Activated CD8-positive, alpha-beta memory T cell treated with anti-CD3 and anti-CD28 coated beads, Interleukin-2, amount 50 U/mL, for 24 hours (primary cell): ENCODE measurements at regions not wholly inside any gene's neighbourhood (a gene's known extent, or its start where the extent isn't known, plus 50 kb on each side); places are given as distances from the start of the nearest gene placed in this dataset.
"Not testable (repeated sequence)": the region's sequence is repeated elsewhere in the genome, so short reads cannot be mapped to it uniquely, and the experiment has no call there.

ENCODE experiments used
- DNase-seq: peaks from one replicate; pipeline ENCODE4 v3.0.0-alpha.2; 2020; ENCODE audit errors: extremely low read depth

DNA sequence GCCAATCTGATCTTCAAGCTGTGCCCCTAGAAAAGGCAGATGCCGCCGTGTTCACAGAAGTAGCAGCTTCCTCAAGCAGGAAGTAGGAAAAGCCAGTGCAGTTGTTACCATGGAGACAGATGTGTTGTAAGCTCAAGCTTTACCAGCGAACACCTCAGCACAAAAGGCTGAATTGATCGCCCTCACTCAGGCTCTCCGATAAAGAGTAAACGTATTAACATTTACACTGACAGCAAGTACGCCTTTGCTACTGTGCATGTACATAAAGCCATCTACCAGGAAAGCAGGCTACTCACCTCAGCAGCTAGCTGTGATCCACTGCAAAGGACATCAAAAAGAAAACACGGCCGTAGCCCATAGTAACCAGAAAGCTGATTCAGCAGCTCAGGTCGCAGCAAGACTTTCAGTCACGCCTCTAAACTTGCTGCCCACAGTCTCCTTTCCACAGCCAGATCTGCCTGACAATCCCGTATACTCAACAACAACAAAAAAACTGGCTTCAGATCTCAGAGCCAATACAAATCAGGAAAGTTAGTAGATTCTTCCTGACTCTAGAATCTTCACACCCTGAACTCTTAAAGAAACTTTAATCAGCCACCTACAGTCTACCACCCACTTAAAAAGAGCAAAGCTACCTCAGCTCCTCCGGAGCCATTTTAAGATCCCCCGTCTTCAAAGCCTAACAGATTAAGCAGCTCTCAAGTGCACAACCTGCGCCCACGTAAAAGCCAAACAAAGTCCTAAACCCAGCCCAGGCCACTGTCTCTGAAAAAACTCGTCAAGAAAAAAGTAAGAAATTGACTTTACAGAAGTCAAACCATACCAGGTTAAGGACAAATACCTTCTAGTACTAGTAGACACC is 160.0 kb downstream of the DEFB131A start:
- not testable (repeated sequence) for DNase-seq

DNA sequence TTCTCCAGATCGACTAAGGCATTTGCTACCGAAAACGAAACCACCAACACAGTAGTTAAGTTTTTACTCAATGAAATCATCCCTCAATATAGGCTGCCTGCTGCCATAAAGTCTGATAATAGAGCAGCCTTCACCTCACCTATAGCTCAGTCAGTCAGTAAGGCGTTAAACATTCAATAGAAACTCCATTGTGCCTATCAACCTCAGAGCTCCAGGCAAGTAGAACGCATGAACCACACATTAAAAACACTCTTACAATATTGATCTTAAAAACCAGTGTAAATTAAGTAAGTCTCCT is 160.6 kb downstream of the DEFB131A start:
- DNase-seq, result not testable (repeated sequence)

DNA sequence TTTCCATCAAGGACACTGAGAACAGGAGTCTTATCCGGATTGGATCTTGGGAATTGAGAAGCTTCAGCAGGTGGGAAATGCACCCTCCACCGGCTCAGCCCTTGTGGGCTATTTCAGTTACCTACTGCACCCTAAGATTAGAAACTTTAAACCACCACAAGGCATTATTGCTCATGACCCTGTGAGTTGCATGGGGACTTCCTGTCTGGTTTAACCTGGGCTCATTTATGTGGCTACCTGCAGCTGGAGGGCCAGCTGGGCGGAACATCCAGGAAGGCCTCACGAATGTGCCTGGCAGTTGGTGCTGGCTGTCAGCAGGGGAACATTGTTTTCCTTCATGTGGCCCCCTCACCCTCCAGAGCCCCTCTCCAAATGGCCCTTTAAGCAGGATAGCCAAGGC is 164.1 kb downstream of the DEFB131A start:
- no peak for DNase-seq

DNA sequence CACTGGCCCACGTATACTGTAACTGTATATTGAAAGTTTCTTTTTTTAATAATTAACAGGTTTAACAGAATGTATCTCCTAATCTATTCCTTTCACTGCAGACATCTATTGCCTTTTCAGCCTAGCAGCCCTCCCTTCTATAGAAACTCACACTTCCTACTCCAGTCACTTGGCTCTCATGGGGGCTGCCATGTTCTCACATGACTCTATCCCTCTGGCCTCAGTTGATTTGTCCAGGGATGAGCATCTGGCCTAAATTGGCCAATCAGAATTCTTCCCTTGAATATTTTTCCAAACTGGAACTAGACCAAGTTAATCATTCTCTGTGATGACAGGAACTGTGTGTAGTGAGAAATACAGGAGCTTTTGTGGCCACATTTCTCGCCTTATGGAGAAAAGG is 166.1 kb downstream of the DEFB131A start:
- DNase-seq, result not testable (repeated sequence)

DNA sequence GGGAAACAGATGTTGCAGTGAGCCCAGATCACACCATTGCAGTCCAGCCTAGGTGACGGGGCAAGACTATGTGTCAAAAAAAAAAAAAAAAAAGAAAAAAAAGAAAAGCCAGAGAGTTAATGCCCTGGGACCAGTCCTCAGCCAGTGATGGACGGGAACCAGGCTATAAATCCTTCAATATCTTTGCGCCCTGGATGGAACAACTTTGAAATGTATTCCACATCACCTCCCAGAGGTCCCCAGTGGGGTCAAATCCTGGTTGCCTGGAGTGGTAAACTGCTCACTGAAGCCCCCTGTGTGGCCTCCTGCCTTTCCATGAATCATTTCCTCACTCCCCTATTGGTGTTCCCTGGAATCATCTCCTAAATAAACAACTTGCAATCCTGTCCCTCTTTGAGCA is 166.9 kb downstream of the DEFB131A start:
- DNase-seq, result no peak

DNA sequence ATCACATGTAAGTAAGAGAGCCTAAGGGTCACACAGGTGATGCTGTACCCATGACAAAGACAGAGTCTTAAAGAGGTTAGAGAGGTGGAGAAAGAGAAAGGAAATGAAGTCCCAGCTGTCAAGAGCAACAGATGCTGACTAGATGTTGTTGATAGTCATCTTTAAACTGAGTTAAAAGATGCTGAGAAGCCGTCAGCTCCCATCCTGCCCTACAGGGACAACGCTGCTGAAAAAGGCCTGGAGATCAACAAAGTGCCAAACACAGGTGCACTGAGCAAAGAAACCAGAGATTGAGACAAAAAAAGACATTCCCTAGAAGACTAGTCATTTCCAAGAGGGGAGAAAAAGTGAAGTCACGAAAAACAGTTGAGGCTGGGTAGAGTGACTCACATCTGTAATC is 145.0 kb upstream of the DRD5 start:
- not testable (repeated sequence) for DNase-seq

DNA sequence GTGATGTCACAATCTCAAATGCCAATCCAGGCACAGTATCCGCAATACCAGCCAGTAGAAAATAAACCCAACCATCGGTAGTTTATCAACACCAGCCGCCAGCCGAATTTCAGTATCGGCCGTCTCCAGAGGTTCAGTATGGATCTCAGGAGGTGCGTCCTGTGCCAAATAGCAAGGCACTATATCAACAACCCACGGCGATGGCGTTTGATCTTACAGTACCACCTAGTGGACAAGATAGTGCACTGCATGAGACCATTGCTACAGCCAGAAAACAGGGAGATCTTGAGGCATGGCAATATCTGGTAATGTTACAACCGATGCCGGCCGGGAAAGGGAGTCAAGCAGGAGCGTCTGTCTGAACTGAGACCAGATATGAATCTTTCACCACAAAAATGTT is 121.8 kb upstream of the DRD5 start:
- DNase-seq, result not testable (repeated sequence)

DNA sequence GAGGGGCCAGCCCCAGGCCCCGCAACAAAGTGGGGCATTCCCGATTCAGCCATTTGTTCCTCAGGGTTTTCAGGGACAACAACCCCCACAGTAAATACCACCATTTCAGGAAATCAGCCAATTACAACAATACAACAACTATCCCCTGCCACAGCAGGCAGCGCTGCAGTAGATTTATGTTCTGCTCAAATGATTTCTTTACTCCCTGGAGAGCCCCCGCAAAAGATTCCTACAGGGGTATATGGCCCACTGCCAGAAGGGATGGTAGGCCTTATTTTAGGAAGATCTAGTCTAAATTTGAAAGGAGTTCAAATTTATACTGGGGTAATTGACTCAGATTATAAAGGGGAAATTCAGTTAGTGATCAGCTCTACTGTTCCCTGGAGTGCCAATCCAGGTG is 120.5 kb upstream of the DRD5 start:
- DNase-seq, result not testable (repeated sequence)

DNA sequence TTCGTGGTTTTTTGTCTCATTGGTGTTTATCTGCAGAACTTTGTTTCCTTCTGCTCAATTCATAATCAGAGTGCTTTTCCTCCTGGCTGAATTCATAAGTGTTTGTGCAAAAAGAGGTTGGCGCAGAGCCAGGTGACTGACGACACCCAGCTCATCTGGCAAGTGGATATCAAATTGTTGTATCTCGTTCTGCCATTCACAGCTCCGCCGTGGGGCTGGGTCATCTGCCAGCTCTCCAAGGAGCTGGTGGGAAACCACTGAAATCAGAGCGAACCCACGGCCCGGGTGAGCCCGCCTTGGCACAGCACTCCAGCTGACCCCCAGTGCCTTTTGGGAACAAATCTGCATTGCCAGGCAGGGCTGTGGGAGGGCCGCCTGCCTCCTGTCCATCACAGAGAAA is 110.7 kb upstream of the DRD5 start:
- not testable (repeated sequence) for DNase-seq

DNA sequence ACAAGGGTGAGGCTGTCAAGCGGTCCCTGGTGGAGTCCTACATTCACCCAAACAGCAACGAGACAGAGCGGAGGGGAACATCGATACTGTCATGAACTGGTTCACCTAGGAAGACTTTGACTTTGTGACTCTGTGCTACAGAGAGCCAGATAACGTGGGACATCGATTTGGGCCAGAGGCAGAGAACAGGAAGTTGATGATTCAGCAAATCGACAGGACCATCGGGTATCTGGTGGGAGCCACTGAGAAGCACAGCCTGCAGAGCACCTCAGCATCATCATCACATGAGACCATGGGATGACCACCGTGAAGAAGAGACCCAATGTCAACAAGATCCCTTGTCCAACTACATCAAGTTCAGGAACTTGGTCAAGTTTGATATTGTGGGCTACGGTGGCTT is 104.1 kb upstream of the DRD5 start:
- DNase-seq, result not testable (repeated sequence)

DNA sequence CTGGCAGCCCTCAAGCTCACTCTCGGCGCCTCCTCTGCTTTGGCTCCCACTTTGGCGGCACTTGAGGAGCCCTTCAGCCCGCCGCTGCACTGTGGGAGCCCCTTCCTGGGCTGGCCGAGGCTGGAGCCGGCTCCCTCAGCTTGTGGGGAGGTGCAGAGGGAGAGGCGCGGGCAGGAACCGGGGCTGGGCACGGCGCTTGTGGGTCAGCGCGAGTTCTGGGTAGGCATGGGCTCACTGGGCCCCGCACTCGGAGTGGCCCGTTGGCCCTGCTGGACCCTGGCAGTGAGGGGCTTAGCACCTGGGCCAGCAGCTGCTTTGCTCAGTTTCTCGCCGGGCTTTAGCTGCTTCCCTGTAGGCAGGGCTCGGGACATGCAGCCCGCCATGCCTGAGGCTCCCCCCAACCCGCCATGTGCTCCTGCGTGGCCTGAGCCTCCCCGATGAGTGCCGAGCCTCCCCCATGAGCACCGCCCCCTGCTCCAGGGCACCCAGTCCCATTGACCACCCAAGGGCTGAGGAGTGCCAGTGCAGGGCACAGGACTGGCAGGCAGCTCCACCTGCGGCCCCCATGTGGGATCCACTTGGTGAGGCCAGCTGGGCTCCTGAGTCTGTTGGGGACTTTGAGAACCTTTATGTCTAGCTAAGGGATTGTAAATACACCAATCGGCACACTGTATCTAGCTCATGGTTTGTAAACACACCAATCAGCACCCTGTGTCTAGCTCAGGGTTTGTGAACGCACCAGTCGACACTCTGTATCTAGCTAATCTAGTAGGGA is 101.5 kb upstream of the DRD5 start:
- no peak for DNase-seq

DNA sequence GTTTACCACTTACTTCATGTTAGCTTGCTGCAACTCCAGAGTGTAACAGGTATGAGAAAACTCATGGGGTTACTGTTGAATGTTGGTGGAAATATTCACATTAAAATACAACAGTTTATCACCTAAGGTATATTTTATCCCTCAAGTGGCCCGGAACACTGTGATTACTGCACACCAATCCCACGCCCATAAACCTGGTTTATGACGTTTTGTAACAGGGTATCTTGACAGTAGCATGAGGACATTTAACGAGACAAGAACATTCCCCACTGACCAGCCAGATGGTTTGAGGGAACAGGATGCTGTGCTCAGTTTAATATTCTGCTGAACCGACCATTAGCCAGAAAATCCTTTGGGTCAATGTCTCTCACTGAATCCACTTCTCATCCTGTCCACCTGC is 98.3 kb upstream of the DRD5 start:
- DNase-seq, result not testable (repeated sequence)

DNA sequence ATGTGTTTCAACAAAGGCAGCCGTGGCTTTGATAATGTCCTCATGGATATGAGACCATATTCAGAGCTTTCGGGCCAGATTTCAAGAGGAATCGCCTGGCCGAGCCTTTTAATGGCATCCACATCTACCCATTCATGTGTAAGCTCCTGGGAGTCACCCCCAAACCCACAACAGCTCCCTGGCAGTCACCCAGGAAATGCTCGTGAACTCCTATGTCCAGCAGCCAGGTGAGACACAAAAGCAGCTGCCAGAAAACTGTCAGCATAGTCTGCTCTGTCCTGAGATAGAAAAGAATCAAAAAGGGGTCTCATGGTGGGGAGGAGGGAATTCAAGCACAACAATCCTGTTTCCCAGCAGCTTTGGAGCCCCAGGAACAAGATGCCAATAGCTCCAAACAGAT is 96.4 kb upstream of the DRD5 start:
- not testable (repeated sequence) for DNase-seq

DNA sequence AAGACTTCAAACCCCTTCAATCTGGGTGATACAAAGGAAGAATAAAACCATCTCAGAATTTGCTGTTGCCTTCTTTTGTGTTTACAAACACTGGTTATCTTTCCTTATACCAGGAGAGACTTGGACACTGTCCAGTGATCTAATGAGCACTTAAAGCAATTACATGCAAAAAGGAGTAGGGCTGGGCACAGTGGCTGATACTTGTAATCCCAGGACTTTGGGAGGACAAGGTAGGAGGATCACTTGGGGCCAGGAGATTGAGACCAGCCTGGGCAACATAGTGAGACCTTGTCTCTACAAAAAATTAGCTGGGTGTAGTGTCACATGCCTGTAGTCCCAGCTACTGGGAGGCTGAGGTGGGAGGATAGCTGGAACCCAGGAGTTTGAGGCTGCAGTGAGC is 95.7 kb upstream of the DRD5 start:
- DNase-seq, result no peak

DNA sequence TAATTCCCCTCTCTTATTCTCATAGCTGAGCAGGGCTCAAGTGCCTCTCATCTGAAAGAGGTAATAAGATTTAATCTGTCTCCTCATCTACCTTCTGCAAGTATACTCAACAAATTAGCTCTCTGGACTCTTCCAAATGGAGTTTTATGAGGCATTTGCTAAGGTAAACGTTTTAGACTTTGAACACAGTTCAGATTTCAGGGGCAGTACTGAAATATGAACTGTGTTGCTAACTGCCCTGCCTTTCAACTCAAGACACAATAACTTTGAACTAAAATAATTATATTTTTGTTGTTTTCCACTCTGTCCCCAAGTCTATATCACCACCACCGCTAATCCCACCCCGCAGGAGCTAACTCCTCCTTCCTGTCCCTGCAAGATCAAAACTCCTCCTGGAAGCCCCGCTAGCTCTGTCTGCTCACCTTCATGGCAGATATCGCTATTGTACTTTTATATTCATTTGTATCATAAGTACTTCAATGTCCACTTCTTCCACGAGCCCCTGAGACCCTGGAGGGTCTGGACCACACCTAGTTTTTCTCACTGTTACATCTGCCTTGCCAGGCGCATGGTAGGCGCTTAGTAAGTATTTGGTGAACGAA is 90.7 kb upstream of the DRD5 start:
- not testable (repeated sequence) for DNase-seq

DNA sequence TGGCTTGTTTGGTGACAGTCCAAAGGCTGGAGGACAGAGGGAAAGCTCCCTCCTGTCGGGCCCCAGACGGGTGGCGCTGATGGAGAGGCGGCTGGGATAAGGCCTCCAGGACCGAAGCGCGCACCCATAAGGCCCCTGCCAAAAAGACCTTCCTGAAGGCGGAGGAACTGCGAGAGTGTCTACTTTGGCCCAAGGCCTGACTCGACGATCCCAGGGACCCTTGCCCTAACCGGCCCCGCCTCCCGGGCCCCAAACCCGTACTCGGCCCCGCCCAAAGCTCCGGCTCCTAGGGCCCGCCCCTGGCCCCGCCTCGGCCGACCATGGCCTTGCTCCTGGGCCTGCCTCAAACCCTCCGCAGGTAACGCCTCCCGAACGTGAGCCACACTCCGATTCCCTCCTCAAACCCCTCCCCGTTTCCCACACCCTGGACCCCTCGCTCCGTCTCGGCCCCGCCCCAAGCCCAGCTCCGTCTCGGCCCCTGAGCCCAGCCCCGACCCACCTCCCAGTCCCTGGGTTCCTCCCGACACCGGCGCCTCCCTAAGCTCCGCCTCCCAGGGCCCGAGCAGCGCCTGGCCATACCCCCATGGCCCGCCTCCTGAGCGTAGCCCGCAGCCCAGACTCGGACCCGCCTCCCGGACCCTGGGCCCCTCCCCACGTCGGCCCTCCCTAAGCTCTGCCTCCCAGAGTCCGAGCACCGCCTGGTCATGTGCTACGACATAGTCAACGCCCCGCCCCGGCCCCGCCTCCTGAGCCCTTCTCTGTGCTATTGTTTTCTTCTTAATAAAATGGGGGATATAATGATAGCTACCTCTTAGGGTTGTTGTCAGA is 90.0 kb upstream of the DRD5 start:
- DNase-seq, result peak; percentile 71

DNA sequence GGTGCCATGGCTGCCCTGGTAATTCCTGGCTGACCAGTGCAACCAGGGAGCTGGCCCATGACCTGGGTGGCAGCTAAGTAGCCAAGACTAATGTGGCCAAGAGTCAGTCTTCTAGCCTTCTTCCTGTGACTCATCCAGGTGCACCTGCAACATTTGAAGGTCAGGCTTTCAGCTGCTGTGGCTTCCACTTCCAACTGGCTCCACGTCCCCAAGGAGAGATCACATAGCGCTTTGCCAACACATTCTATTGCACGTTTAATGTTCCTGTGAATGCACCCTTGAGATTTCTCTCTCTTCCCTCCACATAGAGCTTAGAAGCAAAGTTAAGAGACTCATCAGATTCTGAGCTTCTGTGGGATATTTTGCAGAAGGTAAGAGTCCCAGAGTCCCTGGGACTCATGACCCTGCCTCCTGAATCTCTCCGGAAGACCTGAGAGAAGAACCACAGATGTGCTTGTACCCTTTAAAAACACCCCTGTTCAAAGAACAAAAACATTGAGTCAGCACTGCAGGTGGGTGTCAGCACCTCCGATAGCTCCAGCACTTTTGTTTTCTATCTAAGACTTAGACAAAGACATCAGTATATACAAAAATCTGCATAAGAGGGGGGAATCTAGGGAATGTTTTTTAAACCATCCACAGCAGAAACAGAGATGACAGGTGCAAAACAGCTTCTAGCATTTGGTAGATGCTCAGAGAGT is 88.5 kb upstream of the DRD5 start:
- not testable (repeated sequence) for DNase-seq

DNA sequence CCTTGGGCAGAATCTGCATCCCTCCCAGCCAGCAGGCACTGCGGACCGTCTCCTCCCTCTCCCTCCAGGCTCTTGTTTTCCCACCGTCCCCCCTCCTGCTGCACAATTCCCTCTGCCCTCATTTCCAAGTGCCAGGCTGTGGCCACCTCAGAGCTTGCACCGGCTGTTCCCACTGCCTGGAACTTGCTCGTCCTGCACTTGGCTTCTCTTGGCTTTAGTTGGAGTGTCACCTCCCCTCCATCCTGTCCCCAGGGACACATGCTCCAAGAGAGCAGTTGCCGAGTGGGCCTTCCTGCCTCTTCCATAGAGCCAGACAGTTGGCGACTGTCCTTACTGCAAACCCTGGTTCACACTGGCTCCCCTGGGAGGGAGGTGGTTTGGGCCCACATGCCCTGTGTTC is 87.0 kb upstream of the DRD5 start:
- not testable (repeated sequence) for DNase-seq

DNA sequence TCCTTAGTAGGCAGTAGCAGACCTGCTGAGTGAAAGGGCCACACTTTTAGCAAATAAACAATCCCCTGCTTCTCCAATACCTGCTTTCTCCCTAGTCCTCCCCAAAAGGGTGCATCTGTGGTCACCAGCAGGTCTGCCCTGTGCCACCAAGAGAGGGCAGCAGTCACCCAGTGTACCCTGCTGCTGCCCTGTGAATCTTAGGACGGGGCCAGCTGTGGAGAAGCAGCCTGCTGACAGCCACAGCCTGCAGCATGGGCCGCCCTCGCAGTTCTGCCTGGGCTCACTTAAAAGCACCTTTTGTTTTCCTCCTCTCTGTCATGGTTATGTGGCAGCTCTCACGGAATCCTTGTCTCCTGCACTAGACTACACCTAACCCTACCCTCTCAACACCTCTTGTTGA is 85.4 kb upstream of the DRD5 start:
- not testable (repeated sequence) for DNase-seq

DNA sequence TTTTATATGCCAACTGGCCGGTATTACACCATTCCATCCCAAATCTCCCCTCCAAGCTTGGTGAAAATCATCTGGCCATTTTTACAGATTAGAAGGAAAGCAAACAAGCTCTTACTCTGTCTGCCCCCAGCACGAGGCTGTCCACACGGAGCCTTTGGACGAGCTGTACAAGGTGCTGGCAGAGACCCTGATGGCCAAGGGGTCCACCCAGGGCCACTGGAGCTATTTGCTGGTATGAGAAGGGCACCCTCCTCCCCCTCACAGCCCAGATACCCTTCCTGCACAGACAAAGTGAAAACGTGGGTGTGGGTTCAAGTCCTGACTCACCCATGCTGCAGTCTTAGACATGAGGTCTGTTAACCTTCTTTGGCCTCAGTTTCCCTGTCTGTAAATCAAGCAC is 84.9 kb upstream of the DRD5 start:
- not testable (repeated sequence) for DNase-seq

DNA sequence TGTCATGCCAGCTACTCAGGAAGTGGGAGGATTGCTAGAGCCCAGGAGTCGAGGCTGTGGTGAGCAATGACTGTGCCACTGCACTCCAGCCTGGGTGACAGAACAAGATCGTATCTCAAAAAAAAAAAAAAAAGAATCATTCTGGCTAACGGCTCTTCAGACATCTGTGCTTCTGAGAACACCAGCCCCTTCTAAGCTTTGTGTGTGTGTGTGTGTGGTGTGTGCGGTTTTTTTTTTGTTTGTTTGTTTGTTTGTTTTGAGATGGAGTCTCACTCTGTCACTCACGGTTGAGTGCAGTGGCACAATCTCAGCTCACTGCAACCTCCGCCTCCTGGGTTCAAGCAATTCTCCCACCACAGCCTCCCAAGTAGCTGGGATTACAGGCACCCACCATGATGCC is 79.4 kb upstream of the DRD5 start:
- not testable (repeated sequence) for DNase-seq
